ENCODE measurements at regions not wholly inside any gene's neighbourhood (a gene's known extent, or its start where the extent isn't known, plus 50 kb on each side); places are given as distances from the start of the nearest gene placed in this dataset.
"Not testable (repeated sequence)": the region's sequence is repeated elsewhere in the genome, so short reads cannot be mapped to it uniquely, and the experiment has no call there.

- DNase-seq: no peak
Observed at GRCh38 chr9:19927560-19927959, 138.7 kb upstream of the SLC24A2 start.

GRCh38 chr9:19926774-19927173 is 137.9 kb upstream of the SLC24A2 start:
- no peak for DNase-seq

GRCh38 chr9:19925674-19926503 is 137.1 kb upstream of the SLC24A2 start:
- DNase-seq: peak; percentile 84

GRCh38 chr9:19924080-19924479 is 135.2 kb upstream of the SLC24A2 start:
- DNase-seq: no peak

- DNase-seq: no peak
Observed at GRCh38 chr9:19922476-19923118, 133.8 kb upstream of the SLC24A2 start.

GRCh38 chr9:19920401-19920800 is 131.6 kb upstream of the SLC24A2 start:
- no peak for DNase-seq

GRCh38 chr9:19918630-19919029 is 129.8 kb upstream of the SLC24A2 start:
- DNase-seq: no peak

- no peak for DNase-seq
Observed at GRCh38 chr9:19914044-19914443, 125.2 kb upstream of the SLC24A2 start.

- DNase-seq: no peak
Observed at GRCh38 chr9:19913151-19913550, 124.3 kb upstream of the SLC24A2 start.

- no peak for DNase-seq
Observed at GRCh38 chr9:19903076-19903475, 114.2 kb upstream of the SLC24A2 start.

GRCh38 chr9:19901586-19901985 is 112.7 kb upstream of the SLC24A2 start:
- DNase-seq: no peak

- no peak for DNase-seq
Observed at GRCh38 chr9:19896161-19896560, 107.3 kb upstream of the SLC24A2 start.

- DNase-seq: not testable (repeated sequence)
Observed at GRCh38 chr9:19895578-19895977, 106.7 kb upstream of the SLC24A2 start.

GRCh38 chr9:19895006-19895405 is 106.2 kb upstream of the SLC24A2 start:
- DNase-seq: no peak

GRCh38 chr9:19885608-19886007 is 96.8 kb upstream of the SLC24A2 start:
- DNase-seq: no peak

GRCh38 chr9:19879062-19879461 is 90.2 kb upstream of the SLC24A2 start:
- no peak for DNase-seq

- no peak for DNase-seq
Observed at GRCh38 chr9:19876569-19877316, 87.9 kb upstream of the SLC24A2 start.

- DNase-seq: no peak
Observed at GRCh38 chr9:19875291-19875920, 86.6 kb upstream of the SLC24A2 start.

GRCh38 chr9:19873188-19873587 is 84.4 kb upstream of the SLC24A2 start:
- DNase-seq: not testable (repeated sequence)

GRCh38 chr9:19870988-19871387 is 82.2 kb upstream of the SLC24A2 start:
- DNase-seq: no peak

GRCh38 chr9:19840953-19841352 is 52.1 kb upstream of the SLC24A2 start:
- no peak for DNase-seq
